ENCODE measurements at regions not wholly inside any gene's neighbourhood (a gene's known extent, or its start where the extent isn't known, plus 50 kb on each side); places are given as distances from the start of the nearest gene placed in this dataset.
"Not testable (repeated sequence)": the region's sequence is repeated elsewhere in the genome, so short reads cannot be mapped to it uniquely, and the experiment has no call there.

DNA sequence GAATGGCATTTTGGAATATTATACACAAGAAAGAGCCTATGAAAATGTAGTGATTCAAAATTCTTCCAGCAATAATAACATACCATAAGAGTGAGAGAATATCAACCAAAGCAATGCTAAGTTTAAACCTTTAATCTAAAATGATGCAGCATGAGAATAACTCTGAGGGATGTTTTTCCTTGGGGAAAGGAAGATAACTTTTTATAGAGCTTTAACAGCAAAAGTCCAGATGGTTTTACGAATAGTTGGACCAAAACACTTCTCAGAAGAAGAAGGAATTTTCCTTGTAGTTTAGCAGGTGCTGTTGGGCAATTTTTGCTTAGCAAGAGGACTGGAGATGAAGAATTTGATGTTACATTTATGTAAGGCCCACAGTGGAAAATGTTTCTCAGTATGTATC lies 1503.2 kb downstream of the HACE1 start:
- TF ChIP-seq, protein P1, sequence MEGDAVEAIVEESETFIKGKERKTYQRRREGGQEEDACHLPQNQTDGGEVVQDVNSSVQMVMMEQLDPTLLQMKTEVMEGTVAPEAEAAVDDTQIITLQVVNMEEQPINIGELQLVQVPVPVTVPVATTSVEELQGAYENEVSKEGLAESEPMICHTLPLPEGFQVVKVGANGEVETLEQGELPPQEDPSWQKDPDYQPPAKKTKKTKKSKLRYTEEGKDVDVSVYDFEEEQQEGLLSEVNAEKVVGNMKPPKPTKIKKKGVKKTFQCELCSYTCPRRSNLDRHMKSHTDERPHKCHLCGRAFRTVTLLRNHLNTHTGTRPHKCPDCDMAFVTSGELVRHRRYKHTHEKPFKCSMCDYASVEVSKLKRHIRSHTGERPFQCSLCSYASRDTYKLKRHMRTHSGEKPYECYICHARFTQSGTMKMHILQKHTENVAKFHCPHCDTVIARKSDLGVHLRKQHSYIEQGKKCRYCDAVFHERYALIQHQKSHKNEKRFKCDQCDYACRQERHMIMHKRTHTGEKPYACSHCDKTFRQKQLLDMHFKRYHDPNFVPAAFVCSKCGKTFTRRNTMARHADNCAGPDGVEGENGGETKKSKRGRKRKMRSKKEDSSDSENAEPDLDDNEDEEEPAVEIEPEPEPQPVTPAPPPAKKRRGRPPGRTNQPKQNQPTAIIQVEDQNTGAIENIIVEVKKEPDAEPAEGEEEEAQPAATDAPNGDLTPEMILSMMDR (IDR thresholded peaks at IDR 0.05) = no peak
- no peaks in the 10 kb centered on the region for H3K9me3 Mint-ChIP-seq (ENCODE audit: low read depth)

DNA sequence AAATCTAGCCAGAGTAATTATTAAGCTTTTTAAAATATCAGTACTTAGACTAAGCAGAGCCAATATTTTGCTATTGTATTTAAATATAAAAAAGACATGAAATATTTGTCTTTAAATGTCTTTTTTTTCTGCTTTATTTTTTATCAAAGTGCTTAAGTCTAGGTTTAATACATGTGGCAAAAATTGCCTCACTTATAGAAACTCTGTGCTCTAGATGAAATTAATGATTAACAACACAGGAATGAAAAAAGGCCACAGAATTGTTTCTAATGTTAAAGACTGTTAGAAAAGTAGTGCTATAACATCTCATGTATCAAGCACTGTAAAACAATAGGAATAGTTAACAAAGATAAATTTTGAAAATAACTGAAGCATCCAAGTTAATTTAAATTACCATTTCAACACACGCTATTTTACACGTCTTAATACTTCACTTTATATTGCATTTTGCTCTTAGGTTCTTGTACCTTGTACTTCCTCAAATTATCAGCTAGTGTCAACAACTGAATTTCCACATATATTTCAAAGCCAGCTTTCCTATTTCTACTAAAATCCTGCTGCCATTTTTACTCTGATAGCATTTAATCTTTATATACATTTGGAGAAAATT lies 1515.1 kb downstream of the HACE1 start:
- no peaks in the 10 kb centered on the region for H3K9me3 Mint-ChIP-seq (ENCODE audit: low read depth)
- peaks cover 7% of the 10 kb centered on the region for H3K27me3 Mint-ChIP-seq (ENCODE audit: low read depth)
- no peak overlapping the region for H3K27ac Mint-ChIP-seq (ENCODE audit: unreplicated experiment)
- H3K4me3 Mint-ChIP-seq (ENCODE audit: unreplicated experiment) = no peak overlapping the region
- TF ChIP-seq, protein P1 (IDR thresholded peaks at IDR 0.05) = no peak
- DNase-seq (ENCODE audit: low spot score) = no peak
- no peaks in the 10 kb centered on the region for H3K36me3 Mint-ChIP-seq (ENCODE audit: low read depth)
- no peaks in the 10 kb centered on the region for H3K4me1 Mint-ChIP-seq (ENCODE audit: low read depth)

More for the DNA sequence above, 1503.2 kb downstream of the HACE1 start:
- Mint-ChIP-seq H3K27me3 (ENCODE audit: low read depth) (no peaks in the 10 kb centered on the region), H3K4me3 (ENCODE audit: unreplicated experiment) (no peak overlapping the region), H3K36me3 (ENCODE audit: low read depth) (no peaks in the 10 kb centered on the region), H3K4me1 (ENCODE audit: low read depth) (peaks cover 6% of the 10 kb centered on the region), H3K27ac (ENCODE audit: unreplicated experiment) (no peak overlapping the region)
- no peak for DNase-seq (ENCODE audit: low spot score)

DNA sequence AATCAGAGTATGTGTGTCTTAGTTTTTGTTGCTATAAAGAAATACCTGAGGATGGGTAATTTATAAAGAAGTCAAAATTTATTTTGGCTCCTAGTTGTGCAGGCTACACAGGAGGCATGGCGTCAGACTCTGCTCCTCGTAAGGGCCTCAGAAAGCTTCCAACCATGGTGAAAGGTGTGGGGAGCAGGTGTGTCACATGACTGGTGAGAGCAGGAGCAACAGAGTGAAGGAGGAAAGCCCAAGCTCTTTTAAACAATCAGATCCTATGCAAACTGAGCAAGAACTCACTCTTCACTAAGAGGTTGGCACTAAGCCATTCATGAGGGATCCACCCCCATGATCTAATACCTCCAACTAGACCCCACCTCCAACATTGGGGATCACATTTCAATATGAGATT lies 1524.3 kb downstream of the HACE1 start:
- Mint-ChIP-seq H3K4me3 (ENCODE audit: unreplicated experiment) (no peak overlapping the region), H3K27me3 (ENCODE audit: low read depth) (peaks cover 2% of the 10 kb centered on the region), H3K36me3 (ENCODE audit: low read depth) (no peaks in the 10 kb centered on the region), H3K27ac (ENCODE audit: unreplicated experiment) (no peak overlapping the region), H3K9me3 (ENCODE audit: low read depth) (no peaks in the 10 kb centered on the region), H3K4me1 (ENCODE audit: low read depth) (peaks cover 3% of the 10 kb centered on the region)
- TF ChIP-seq, protein P1 (IDR thresholded peaks at IDR 0.05) = no peak
- no peak for DNase-seq (ENCODE audit: low spot score)

DNA sequence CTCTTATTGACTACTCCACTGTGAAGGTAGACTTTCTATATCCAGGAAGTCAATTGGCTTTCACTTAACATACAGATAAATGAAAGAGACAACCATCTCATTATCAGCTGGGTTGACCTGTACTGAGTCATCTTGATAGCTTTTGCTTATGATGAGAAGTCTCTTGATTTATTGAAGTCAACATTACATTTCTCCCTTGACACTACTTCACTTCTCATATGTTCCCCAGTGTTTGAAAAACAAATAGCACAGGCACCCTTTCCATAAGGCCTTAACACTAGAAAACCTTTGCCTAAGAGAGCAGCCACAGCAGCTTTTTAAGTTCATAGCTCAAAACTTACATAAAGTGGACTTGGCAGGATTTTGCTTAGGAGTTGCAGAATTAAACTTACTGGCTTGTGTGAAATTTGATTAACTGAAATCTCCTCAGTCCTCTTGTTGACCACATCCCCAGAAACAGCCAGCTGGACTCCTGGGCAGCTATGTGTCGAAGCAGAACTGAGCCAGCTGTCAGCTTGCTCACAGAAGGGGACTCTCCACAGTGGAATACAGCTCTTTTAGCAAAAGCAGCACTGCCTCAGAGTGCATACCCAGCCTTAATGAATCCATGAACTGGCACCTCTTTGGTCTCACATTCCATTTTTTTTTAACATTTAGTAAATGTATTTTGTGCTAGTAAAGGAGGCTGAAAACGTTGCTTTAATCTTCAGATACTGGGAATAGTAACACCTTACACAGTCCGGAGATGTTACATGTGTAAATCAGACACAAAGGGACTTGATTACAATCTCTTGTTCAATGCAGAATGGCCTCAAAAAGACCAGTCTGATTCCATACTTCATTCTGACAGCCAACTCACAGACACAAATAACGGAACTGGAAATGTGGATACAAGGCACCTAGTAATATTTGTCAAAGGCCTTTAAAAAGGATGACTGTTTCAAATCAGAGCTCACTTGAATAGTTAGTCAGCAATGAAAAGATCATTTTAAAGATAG lies 1532.7 kb downstream of the HACE1 start:
- Mint-ChIP-seq H3K4me1 (ENCODE audit: low read depth) (peaks cover 3% of the 10 kb centered on the region), H3K9me3 (ENCODE audit: low read depth) (no peaks in the 10 kb centered on the region), H3K27me3 (ENCODE audit: low read depth) (peaks cover 3% of the 10 kb centered on the region), H3K36me3 (ENCODE audit: low read depth) (no peaks in the 10 kb centered on the region), H3K4me3 (ENCODE audit: unreplicated experiment) (no peak overlapping the region), H3K27ac (ENCODE audit: unreplicated experiment) (no peak overlapping the region)
- DNase-seq (ENCODE audit: low spot score) = no peak
- TF ChIP-seq, protein P1 (IDR thresholded peaks at IDR 0.05) = no peak

DNA sequence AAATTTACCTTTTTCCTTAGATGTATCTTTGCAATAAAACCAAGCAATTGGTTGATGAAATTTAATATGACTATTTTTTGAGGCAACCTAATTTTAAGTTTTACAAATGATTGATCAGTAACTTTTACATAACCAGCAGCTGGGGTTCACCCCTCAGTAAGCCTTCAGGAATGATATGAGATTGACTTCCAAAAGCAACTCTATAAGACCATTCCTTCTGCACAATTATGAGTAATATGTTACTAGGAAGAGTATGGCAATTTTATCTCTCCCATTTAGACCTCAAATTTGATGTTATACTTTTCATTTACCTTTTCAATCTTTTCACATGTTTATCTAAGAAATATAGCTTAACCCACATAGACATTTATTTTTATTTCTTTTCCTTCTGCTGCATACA lies 1546.3 kb downstream of the HACE1 start:
- no peak for DNase-seq (ENCODE audit: low spot score)
- H3K27me3 Mint-ChIP-seq (ENCODE audit: low read depth) = no peaks in the 10 kb centered on the region
- no peak overlapping the region for H3K4me3 Mint-ChIP-seq (ENCODE audit: unreplicated experiment)
- TF ChIP-seq, protein P1 (IDR thresholded peaks at IDR 0.05) = no peak
- peaks cover 22% of the 10 kb centered on the region for H3K9me3 Mint-ChIP-seq (ENCODE audit: low read depth)
- H3K27ac Mint-ChIP-seq (ENCODE audit: unreplicated experiment) = no peak overlapping the region
- H3K36me3 Mint-ChIP-seq (ENCODE audit: low read depth) = no peaks in the 10 kb centered on the region
- H3K4me1 Mint-ChIP-seq (ENCODE audit: low read depth) = peaks cover 6% of the 10 kb centered on the region

DNA sequence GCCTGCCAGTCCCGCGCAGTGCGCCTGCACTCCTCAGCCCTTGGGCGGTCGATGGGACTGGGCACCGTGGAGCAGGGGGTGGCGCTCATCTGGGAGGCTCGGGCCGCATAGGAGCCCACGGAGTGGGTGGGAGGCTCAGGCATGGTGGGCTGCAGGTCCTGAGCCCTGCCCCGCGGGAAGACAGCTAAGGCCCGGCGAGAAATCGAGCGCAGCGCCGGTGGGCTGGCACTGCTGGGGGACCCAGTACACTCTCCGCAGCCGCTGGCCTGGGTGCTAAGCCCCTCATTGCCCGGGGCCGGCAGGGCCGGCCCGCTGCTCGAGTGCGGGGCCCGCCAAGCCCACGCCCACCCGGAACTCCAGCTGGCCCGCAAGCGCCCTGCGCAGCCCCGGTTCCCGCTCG lies 1565.3 kb downstream of the HACE1 start:
- H3K4me1 Mint-ChIP-seq (ENCODE audit: low read depth); DNase-seq (ENCODE audit: low spot score); H3K27ac Mint-ChIP-seq (ENCODE audit: unreplicated experiment); H3K4me3 Mint-ChIP-seq (ENCODE audit: unreplicated experiment); H3K36me3 Mint-ChIP-seq (ENCODE audit: low read depth); H3K27me3 Mint-ChIP-seq (ENCODE audit: low read depth); H3K9me3 Mint-ChIP-seq (ENCODE audit: low read depth): not testable (repeated sequence)
